Fibroblast of gingiva (primary cell): ENCODE measurements at regions not wholly inside any gene's neighbourhood (a gene's known extent, or its start where the extent isn't known, plus 50 kb on each side); places are given as distances from the start of the nearest gene placed in this dataset.

Experiments
- DNase-seq: peaks from one replicate; pipeline ENCODE4 v3.0.0-alpha.2; 2011; ENCODE audit warnings: low read depth

GRCh38 chr16:54812229-54812628 lies 118.4 kb upstream of the IRX5 start:
- DNase-seq: peak; percentile 9

DNA sequence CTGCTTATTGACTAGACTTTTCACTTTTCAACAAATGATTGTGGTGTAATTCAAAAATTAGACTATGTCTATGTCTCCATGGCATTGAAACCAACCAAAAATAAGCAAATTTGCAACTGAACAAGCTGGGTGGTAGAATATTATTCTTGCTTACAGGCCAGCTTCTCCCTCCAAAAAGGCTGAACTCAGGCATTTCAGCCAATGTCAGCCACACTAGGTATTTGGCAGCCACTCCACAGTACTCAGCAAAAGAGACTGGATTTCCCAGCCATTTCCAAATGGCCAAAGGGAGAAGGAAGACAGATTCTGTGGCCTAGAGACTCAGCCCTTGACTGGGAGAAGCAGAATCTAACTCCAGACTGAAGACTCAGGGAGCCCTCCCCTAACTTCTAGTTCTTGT lies 121.8 kb upstream of the IRX5 start:
- no peak for DNase-seq

DNA sequence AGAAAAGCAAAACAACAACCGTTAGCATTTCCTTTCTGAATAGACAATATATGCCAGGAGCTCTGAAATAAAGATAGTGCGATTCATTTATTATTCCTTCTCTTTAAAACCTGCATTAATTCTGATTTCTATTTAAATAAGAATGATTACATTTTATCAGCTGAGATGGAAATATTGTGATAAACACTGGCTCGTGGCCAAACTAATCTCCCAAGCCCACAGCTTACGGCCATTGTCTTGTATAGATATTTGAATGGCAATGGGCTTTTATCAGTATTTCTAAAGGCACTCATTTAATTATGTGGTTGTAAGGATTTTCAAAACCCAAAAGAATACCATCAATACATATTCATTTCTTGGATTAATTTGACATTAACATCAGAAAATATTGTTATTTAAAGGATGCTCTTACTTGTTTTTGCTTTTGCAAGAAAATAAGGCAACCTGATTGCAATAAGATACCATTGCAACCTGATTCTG lies 123.7 kb upstream of the IRX5 start:
- DNase-seq: no peak

DNA sequence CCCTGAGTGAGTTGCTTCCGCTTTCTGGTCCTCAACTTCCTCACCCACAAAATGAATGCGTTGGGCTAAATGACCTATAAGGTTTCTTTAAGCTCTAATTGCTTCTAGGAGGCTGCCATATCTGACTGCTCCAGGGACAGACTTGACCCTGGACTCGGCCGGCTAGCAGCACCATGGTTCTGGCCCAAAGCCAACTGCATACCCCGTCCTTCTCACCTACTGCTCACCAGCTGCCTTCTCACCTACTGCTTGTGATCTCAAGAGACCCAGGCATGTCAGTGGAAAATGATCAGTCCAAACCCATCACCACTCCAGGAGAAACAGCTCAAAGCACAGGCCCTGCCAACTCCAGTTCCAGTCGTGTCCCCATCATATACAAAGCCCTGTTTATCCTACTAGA lies 124.3 kb upstream of the IRX5 start:
- no peak for DNase-seq

- DNase-seq: no peak
Observed at GRCh38 chr16:54805648-54806047, 125.0 kb upstream of the IRX5 start.

DNA sequence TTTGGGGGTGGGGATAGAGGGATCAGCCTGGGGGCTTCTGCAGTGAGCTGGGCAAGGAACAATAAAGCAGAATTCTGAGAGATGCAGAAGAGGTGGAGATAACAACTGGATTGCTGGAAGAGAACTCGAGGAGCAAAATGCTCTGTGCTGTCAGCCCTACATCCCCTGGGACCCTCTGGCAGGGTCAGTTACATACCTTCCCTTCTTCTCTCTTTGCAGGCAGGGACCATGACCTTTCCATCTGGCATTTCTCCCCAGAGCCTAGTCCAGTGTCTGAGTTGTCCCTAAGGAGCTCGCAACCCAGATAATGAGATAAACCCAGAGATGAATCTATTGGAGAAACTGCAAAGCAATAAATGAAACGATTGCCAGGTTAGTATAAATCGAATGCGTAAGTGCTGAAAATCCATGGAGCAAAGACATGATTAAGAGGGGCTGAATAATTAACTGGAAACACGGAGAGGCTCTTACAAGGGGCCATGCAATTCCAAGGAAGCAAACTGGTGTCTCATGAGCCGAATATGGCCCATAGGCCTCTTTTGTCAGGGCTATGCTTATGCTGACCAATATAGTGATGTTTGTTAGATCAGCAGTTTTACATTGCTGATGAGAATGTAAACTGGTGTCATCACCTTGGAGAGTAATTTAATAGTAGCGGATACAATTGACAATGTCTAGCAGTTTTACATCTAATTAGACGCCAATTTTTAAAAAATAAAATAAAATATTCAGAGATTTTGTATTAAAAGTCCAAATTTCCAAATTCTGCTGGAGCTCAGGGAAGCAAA lies 129.4 kb upstream of the IRX5 start:
- no peak for DNase-seq

DNA sequence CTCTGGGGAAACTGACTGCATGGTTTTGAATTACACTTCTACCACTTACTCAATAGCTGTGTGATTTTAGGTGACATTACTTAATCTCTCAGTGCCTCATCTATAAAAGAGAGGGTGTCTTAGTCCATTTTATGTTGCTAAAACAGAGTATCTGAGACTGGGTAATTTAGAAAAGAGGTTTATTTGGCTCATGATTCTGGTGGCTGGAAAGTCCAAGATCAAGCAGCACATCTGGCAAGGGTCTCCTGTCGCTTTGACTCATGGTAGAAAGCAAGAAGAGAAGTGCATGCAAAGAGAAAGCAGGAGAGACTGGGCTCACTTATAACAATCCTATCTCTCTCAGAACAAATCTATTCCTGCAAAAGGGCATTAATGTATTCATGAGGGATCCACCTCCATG lies 132.4 kb upstream of the IRX5 start:
- no peak for DNase-seq

GRCh38 chr16:54796211-54796610 lies 134.5 kb upstream of the IRX5 start:
- no peak for DNase-seq

DNA sequence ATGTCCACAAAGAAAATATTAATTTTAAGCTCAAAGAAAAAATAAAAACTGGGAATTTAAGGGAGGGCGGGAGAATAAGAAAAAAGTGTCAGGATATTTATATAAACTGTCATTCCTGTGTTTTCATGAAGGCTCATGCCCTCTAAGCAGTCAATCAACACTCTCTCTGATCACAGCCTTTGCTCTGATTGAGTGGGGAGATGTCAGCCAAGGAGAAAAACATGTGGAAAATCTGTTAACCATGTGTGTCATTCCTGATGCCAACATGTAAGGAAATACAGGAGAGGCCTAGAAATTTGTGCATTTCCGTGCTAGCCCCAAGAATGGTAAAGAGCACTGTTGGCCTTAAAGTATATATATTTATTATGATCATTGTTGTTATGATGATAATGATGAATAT lies 137.9 kb upstream of the IRX5 start:
- no peak for DNase-seq

- DNase-seq: no peak
Observed at GRCh38 chr16:54787045-54787444, 143.6 kb upstream of the IRX5 start.

GRCh38 chr16:54783980-54784379 lies 146.7 kb upstream of the IRX5 start:
- no peak for DNase-seq

DNA sequence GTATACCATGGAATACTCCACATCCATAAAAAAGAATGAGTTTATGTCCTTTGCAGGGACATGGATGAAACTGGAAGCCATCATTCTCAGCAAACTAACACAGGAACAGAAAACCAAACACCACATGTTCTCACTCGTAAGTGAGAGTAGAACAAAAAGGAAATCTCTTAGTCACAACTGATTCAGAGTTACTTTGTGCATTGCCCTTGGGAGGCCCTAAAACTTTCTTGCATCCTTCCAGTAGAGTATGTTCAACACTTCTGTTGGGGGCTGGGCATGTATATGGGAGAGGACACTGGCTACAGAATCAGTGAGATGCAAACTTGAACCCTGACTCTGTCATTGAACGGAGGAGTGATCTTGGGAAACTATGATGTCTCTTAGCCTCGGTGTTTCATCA lies 147.4 kb upstream of the IRX5 start:
- DNase-seq: no peak

DNA sequence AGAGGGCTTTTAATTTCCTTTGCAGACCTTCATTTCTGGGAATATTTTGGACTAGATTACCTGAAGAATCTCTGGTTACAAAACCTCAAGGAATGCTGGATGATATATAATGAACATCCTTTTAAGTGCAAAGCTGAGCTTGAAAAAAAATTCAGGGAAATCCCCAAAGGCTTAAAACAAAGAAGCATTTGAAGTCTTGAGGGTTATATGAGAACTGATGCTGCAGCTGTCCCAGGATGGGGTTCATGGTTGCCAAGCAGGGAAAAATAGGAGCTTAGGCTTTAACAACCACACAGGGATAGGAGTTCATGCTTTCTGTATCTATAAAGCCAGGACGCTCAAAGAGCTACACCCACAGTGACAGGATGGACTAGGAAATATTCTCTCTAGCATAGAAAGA lies 150.4 kb upstream of the IRX5 start:
- no peak for DNase-seq

- DNase-seq: no peak
Observed at GRCh38 chr16:54779549-54779948, 151.1 kb upstream of the IRX5 start.

DNA sequence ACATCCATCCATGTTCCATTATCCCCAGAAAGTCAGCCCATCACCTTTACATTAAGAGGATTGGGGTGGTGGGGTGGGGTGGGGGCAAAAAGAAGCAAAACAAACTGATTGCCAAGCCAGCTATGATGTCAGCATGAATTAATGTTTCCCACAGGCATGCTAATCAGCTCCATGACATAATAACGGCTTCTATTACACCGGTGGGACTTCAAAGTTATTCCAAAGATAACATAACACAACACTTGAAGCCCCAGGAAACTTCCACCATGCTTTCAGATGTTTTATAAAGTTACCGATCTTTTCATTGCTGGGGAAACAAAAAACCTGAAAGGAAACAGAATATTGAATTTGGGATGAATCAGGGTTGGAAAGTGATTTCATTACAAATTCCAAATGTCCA lies 155.9 kb upstream of the IRX5 start:
- no peak for DNase-seq

GRCh38 chr16:54772400-54772799 lies 158.3 kb upstream of the IRX5 start:
- no peak for DNase-seq

DNA sequence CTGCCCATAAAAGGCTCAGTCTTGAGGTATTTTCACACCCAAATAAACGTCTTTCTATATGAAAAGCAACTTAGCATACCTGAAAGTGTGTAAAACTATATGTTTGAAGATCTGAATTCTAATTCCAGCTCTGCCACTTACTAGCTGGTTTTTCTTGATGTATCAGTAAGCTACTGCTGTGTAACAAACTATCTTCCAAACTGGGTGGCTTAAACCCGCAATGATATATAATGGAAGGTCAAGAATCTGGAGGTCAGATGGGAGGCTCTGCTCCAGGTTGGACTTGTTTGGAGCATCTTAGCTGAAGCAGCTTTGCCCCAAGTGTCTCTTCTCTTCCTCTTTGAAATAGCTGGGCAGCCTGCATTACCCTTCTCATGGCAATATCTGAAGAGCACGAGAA lies 164.3 kb upstream of the IRX5 start:
- DNase-seq: no peak

GRCh38 chr16:54750249-54750648 lies 180.4 kb upstream of the IRX5 start:
- no peak for DNase-seq

GRCh38 chr16:54748611-54749190 lies 182.0 kb upstream of the IRX5 start:
- DNase-seq: no peak

DNA sequence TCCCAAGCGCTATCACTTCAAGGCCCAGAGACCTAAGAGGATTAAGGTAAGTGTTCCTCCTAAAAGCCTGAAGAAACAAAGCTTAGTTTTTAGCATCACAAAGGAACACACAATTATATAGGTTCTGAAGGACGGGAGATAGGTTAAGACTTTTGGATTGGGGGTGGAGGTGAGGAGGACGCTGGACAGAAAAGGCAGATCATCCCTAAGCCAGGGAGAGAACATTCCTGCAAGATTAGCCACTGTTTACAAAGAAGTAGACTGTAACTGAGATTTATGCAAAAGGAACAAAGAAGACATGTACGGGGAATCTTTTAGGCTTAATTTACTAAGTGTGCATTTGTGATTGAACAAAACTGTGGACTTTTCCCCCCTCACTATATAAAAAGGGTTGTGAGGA lies 184.1 kb upstream of the IRX5 start:
- DNase-seq: no peak

DNA sequence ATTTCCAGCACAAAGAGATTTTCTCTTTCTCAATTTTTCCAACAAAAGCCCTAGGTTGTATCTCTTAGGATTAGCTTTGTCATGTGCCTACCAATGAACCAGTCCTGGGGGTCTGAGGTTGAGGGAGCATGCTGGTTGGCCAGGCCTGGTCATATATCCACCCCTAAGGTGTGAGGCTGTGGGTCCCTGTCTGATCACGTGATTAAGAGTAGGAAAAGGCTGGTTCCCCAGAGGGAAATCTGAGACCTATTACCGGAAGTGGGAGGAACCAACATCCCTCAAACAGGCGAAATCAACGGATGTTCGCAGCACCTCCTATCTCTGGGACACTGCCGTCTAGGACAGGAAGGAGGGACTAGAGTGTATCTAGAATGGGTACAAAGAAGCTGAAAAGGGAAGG lies 185.7 kb upstream of the IRX5 start:
- DNase-seq: no peak

GRCh38 chr16:54742436-54742835 lies 188.2 kb upstream of the IRX5 start:
- DNase-seq: no peak

DNA sequence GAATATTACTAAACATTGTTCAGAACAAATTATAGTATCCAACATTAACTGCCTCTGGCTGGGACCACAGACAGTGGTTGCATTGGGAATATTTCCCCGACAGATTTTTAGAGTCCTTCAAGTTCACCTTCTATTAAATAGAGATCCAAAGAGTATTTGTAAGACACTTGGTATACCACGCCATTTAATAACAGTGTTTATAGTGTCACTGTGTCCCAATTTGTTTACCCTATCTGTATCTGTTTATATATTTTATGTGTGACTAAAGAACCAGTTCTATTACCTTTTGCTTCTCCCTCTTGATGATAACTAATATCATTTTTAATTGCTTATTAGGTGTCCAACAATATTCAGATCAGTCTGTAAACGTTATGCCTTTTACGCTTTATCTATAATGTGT lies 191.3 kb upstream of the IRX5 start:
- DNase-seq: no peak

GRCh38 chr16:54734156-54734555 lies 196.5 kb upstream of the IRX5 start:
- no peak for DNase-seq
